HG03064 (cell line): ENCODE measurements at regions not wholly inside any gene's neighbourhood (a gene's known extent, or its start where the extent isn't known, plus 50 kb on each side); places are given as distances from the start of the nearest gene placed in this dataset.

Experiments
- ATAC-seq: cut with Tn5 transposase; IDR thresholded peaks from one replicate; pipeline ENCODE4 v1.9.1; 2021; ENCODE audit warnings: low read depth; ENCODE audit not compliant: unreplicated experiment

GRCh38 chr4:138894709-138895108 lies 120.9 kb upstream of the NOCT start:
- no peak for ATAC-seq

DNA sequence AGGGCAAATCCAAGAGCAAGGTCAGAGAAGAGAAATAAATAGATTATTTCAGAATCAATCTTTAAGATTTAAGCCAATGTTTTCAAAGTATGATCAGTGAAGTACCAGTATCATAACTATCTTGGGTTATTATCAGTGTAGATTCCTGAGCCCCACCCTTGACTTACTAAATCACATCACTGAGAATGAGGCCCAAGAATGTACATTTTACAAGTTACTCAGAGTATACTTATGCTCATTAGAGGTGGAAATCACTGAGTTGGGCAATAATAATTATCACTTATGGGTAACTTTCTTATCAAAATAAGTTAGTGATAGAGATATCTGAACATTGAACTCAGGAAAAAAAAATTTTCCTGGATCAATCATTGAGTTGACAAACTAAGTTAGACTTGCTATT lies 121.6 kb upstream of the NOCT start:
- ATAC-seq = no peak

DNA sequence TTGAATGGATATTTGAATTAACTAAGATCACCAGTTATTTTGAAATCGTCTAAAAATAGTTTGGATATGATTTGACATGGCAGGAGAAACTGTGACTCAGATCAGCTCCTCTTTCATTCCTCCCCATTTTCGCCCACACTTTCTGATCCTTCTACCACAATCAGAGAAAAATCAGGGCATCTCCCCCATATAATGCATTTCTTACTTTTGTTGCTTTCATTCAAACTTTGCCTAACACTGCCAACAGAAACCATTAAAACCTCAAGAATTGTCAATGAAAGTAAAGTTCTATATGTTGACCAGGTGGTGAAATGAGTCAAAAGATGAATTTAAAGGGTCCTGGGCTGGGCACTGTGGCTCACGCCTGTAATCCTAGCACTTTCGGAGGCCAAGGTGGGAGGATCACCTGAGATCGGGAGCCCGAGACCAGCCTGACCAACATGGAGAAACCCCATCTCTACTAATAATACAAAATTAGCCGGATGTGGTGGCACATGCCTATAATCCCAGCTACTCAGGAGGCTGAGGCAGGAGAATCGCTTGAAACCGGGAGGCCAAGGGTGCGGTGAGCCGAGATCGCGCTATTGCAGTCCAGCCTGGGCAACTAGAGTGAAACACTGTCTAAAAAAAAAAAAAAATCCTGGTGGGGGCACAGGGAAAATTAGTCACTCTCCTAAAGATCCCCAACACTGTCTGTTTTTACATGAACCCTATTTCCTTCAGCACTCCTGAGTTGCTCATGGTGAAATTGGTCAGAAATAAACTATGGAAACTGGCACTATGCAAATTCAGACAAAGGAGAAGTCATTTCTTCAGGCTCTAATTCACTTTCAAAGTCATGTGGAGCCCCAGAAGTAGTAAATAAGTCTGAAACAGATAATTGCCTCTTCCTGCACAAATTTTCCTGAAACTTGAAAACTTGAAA lies 122.8 kb upstream of the NOCT start:
- ATAC-seq = no peak

DNA sequence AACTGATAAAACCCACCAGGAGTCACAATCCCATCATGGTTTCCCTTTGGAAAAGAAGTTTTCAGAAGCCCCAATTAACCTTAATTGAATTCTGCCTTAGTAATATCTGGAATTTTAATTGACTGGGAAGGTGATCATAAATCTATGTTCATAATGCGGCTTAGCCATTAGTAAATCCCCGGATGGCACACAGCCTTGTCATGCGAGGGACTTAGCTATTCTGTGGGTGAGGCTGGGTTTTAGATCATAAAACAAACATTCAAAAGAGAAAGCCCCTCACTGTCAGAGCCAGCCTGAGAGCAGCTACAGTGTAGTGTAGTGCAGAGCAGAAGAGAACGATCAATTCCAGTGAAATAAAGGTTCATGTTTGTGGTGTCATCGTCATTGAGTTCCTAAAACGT lies 124.0 kb upstream of the NOCT start:
- ATAC-seq = no peak

DNA sequence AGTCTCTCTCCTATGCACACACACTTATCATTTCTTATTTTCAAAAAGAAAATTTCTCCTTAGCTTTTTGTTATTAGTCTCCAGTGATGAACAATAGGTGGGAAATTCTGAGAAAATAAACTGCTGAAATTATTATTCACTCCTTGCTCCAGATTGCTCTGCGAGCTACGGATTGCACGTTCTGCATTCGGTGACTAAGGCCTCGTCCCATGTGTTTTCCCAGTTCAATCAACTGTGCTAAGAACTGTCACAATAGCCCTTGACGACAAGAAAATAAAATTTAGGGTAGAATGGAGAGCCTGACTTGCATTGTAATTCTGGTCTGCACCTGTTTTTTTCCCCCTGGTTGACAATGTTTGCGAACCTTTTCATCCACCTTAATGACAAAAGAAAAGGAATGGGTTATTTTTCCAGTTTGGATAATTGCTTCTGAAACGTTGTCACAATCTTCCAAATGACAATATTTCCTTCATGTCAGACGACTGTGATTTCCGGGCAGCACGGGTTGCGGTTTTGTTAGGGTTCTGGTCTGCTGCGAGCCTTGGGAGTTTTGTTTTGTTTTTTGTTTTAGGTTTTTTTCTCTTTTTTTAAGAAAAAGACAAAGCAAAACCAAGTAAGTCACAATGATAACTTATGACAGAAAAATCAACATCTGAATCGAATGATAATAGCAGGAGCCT lies 124.5 kb upstream of the NOCT start:
- no peak for ATAC-seq

GRCh38 chr4:138889216-138889615 lies 126.4 kb upstream of the NOCT start:
- ATAC-seq = no peak

GRCh38 chr4:138887741-138888140 lies 127.8 kb upstream of the NOCT start:
- ATAC-seq = no peak

DNA sequence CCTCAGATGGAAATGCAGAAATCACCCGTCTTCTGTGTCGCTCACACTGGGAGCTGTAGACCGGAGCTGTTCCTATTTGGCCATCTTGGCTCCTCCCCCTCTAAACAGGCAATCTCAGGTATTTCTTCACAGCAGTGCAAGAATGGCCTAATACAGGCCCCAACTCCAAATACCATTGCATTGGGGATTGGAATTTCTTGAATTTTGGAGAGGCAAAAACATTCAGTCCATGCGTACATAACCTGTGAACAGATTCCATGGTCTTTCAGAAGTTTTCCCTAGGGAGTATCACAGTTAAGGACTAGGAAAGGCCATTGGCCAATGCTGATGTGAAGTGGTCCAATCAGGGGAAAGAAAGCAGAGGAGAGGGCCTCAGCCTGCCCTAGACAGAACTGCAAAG lies 128.2 kb upstream of the NOCT start:
- no peak for ATAC-seq

GRCh38 chr4:138879757-138880156 lies 135.8 kb upstream of the NOCT start:
- no peak for ATAC-seq

GRCh38 chr4:138875891-138876608 lies 139.5 kb upstream of the NOCT start:
- ATAC-seq = no peak

- ATAC-seq = no peak
Observed at GRCh38 chr4:138871555-138871875, 144.1 kb upstream of the NOCT start.

DNA sequence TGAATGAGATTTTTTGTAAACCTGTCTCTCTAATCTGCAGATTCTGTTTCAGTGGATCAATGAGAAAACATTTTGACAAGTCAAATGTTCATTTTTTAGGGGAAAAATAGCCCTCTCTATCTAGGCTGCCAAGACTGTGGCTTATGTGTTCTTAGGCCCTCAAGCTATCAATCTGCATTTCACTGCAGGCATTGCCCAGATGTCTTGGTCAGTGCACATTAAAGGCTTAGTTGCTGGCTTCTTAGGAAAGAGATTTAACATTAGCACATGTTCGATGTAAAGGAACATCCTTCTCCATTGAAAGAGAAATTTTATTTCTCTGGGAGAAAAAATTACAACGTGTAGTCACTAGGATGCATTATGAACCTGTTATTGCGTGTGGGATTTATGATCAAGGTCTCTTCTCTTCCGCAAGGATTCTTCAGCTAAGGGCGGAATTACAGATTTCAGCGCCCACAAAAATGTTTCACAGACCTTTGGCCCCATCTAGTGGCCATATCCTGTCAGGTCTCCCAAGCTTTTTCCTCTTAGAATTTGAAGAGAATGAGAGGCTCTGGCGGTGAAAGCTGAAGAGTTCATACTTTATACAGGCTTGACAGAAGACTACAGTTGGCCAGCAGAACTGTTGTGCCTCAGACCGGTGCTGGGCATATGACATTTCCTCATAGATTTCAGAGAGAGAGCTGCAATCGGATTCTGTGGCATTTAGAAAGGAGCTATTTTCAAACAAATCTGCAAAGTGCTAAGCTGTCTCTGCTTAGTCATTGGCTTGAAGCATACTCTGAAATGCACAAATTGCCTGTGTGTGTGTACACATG lies 144.6 kb upstream of the NOCT start:
- peak; percentile 83 for ATAC-seq

GRCh38 chr4:138869631-138870030 lies 145.9 kb upstream of the NOCT start:
- ATAC-seq = no peak

DNA sequence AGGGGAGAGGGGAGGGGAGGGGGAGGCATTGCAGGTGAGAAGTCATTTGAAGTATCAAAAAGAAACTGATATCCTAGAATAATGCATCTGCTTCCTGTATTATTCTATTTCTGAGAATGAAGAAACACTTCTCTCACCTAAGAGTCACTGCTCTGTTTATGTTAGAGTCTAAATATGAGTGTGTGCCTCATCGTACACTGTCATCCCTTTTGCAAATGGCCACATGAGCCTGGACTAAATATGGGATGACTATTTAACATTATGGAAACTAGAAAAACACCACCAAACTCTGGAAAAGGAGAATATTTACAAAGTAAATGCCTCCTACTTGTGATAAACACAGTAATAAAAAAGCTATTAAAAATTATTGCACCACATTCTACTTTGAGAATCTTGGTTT lies 146.4 kb upstream of the NOCT start:
- ATAC-seq = no peak

GRCh38 chr4:138868562-138868961 lies 147.0 kb upstream of the NOCT start:
- ATAC-seq = no peak

- ATAC-seq = no peak
Observed at GRCh38 chr4:138867404-138867803, 148.2 kb upstream of the NOCT start.

DNA sequence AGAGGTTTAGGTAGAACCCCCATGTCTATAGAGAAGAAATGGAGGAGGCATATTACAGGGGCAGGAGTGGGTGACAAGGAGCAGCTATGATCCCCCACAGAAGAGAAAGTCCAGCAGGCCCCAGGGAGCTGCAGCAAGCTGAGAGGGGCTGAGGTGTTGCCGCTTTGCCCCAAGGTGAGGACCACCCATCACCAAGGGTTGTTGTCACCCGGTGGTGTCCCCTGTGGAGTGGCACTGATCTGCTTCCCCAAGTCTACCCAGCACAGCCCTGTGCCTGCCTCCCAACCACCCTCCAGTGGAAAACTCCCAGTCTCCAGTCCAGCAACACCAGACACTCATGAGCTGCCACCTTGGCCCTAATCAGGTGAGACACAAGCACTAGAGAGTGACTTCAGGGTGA lies 149.3 kb upstream of the NOCT start:
- ATAC-seq = no peak

DNA sequence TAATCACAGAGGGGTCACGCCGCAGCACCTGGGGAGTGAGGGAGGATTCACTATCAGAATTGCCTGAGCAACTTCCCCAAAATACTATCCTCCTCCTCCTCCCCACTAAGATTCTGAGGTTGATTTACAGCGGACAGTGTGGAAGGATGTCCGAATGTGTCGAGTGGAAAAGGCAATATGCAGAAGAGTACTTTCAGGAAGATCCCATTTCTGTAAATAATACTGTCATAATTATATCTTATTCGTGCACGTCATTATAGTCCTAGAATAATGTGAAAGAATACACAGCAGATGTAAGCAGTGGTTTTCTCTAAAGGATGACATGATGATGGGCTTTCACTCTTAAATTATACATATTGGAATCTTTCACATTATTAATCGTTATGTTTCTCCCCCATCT lies 149.8 kb upstream of the NOCT start:
- ATAC-seq = no peak

DNA sequence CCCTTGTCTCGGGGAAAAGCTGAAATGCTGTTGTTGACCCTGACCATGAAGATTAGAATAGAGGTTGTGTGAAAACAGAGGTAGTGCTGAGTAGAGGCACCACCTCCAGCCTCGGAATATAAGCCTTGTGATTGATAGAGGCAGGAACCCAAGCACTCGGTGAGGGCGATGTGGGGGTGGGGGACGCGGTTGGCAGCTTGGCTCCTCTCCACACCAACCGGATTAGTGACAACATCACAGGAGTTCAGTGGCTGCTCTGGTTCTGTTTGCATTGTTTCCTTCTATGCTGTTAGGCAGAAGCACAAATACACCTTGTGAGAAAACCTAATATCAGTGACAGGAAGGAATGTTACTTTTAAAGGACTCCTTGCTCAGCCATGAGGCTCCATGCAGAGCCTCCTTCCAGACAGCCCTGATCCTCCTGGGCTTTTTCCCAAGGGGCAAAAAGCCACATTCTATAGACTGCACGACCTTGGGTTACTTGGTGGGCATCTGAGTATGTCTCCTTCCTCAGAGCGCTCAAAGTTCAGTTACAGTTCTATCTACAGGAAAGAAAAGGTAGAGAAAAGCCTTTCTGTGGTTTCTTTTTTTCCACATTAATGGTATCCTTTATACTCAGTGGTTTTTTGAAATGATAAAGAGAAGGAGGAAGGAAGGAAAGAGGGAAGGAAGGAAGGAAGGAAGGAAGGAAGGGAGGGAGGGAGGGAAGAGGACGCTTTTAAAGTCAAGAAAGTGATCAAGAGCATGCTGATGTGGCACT lies 150.4 kb upstream of the NOCT start:
- no peak for ATAC-seq

DNA sequence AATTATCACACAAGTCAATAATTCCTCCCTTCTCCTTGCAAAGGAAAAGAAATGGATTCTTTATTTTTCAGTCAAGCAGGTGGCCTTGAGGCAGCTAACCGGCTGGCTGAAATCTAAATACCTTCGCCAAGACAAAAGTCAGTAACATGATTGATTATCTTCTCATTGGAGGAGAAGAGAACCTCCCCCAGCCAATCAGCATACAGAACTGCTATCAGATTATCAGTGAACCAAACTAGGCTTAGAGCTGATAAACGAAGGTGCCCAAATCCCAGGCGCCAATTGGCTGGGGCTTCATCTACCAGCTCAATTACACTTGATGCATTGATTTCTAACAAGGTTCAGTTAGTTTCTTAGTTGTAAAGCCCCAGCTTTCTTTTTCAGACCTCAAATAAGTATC lies 152.4 kb upstream of the NOCT start:
- no peak for ATAC-seq
